Mesothelial cell of epicardium (in vitro differentiated cells): ENCODE measurements at regions not wholly inside any gene's neighbourhood (a gene's known extent, or its start where the extent isn't known, plus 50 kb on each side); places are given as distances from the start of the nearest gene placed in this dataset.

Experiments used
- DNase-seq, 2 experiments: peaks; one replicate each; pipeline ENCODE4 v3.0.0; 2021; ENCODE audit warnings: low spot score in 2 of 2; ENCODE audit not compliant: unreplicated experiment in 2 of 2
- H3K27ac Mint-ChIP-seq: 2 replicates; pipeline ENCODE4 v1.8.0; 2021; ENCODE audit warnings: mixed read lengths
- H3K27me3 Mint-ChIP-seq: 2 replicates; pipeline ENCODE4 v1.8.0; 2021; ENCODE audit warnings: low read depth, mixed read lengths
- H3K36me3 Mint-ChIP-seq: 2 replicates; pipeline ENCODE4 v1.8.0; 2021; ENCODE audit warnings: mixed read lengths
- H3K4me1 Mint-ChIP-seq: 2 replicates; pipeline ENCODE4 v1.8.0; 2021; ENCODE audit warnings: mixed read lengths
- H3K4me3 Mint-ChIP-seq: 2 replicates; pipeline ENCODE4 v1.8.0; 2021; ENCODE audit warnings: mild to moderate bottlenecking, moderate library complexity, mixed read lengths
- H3K9me3 Mint-ChIP-seq: 2 replicates; pipeline ENCODE4 v1.8.0; 2021; ENCODE audit warnings: mixed read lengths
- CTCF ChIP-seq: fragments of 200-600 bp; sonication (generic); IDR thresholded peaks from one replicate; pipeline ENCODE4 v1.5.0; 2021; ENCODE audit warnings: antibody characterized with exemption; ENCODE audit not compliant: unreplicated experiment

DNA sequence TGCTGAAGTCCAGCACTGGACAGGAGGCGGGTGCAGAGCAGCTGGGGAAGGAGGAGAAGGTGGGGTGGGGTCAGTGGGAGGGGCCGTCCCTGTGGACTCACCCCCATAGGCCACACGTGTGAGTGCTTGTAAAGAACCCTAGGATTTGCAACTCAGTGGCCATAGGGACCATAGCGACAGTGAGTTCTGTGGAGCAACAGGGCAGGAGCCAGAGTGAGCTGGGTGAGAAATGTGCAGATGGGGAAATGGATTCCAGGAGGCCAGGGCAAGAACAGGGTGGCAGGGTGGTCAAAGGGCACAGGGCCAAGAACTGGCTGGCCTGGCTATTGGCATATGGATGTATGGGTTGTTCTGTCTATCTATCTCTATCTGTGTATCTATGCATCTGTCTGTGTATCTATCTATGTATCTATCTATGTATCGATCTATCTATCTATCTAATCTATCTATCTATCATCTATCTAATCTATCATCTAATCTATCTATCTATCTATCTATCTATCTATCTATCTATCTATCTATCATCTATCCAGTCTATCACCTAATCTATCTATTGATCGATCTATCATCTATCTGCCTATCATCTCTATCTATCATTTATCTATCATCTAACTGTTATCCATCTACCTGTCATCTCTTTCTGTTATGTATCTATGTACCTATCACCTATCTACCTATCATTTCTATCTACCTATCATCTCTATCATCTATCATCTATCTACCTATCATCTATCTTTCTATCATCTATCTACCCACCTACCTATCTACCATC is 889.0 kb downstream of the TBC1D22A start:
- Mint-ChIP-seq H3K27me3 (no peaks in the 10 kb centered on the region), H3K9me3 (peaks cover 32% of the 10 kb centered on the region), H3K4me3 (no peak overlapping the region), H3K27ac (no peak overlapping the region), H3K36me3 (no peaks in the 10 kb centered on the region), H3K4me1 (no peaks in the 10 kb centered on the region)
- TF ChIP-seq CTCF, result no peak
- DNase-seq, result no peak

DNA sequence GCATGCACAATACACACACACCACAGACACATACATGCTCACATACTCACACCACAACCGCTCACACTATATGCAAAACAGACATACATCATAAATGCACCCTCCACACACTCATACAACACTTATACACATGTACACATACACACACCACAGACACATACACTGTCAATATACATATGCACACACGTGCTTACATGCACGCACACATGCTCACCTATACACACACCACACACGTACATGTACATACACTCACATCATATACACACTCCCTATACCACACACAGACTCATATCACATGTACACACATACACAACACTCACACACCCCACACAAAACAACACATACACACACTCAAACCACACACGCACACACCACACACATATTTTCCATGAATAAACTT is 885.3 kb downstream of the TBC1D22A start:
- Mint-ChIP-seq H3K9me3 (peaks cover 29% of the 10 kb centered on the region), H3K36me3 (no peaks in the 10 kb centered on the region), H3K27me3 (no peaks in the 10 kb centered on the region), H3K4me3 (no peak overlapping the region), H3K4me1 (no peaks in the 10 kb centered on the region), H3K27ac (no peak overlapping the region)
- TF ChIP-seq CTCF, result no peak
- no peak for DNase-seq

- Mint-ChIP-seq H3K36me3 (no peaks in the 10 kb centered on the region), H3K4me1 (no peaks in the 10 kb centered on the region), H3K9me3 (peaks cover 28% of the 10 kb centered on the region), H3K27ac (no peak overlapping the region), H3K4me3 (no peak overlapping the region), H3K27me3 (no peaks in the 10 kb centered on the region)
- no peak for TF ChIP-seq CTCF
- DNase-seq, result no peak
Measured at GRCh38 chr22:47647181-47647580, 884.7 kb downstream of the TBC1D22A start.

DNA sequence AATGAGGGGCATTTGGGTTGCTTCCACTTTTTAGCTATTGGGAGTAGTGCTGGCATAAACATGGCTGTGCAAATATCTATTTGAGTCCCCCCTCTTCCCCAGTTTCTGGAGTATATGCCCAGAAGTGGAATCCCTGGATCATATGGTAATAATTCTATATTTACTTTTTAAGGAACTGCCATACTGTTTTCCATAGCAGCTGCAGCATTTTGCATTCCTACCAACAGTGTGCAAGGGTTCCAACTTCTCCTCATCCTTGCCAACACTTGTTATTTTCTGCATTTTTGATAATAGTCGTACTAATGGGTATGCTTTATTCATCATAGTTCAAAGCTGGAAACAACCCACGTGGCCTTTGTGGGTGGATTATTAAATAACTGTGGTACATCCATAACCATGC is 883.5 kb downstream of the TBC1D22A start:
- DNase-seq, result no peak
- Mint-ChIP-seq H3K36me3 (no peaks in the 10 kb centered on the region), H3K27me3 (no peaks in the 10 kb centered on the region), H3K4me3 (no peak overlapping the region), H3K9me3 (peaks cover 28% of the 10 kb centered on the region), H3K27ac (no peak overlapping the region), H3K4me1 (no peaks in the 10 kb centered on the region)
- no peak for TF ChIP-seq CTCF

GRCh38 chr22:47645450-47645914 is 883.0 kb downstream of the TBC1D22A start:
- H3K27ac Mint-ChIP-seq, result no peak overlapping the region
- H3K36me3 Mint-ChIP-seq, result no peaks in the 10 kb centered on the region
- TF ChIP-seq CTCF, result no peak
- no peak for DNase-seq
- H3K4me3 Mint-ChIP-seq, result no peak overlapping the region
- peaks cover 28% of the 10 kb centered on the region for H3K9me3 Mint-ChIP-seq
- H3K27me3 Mint-ChIP-seq, result no peaks in the 10 kb centered on the region
- no peaks in the 10 kb centered on the region for H3K4me1 Mint-ChIP-seq
